ENCODE measurements at regions not wholly inside any gene's neighbourhood (a gene's known extent, or its start where the extent isn't known, plus 50 kb on each side); places are given as distances from the start of the nearest gene placed in this dataset.

GRCh38 chrY:8629636-8630035 lies 707.6 kb upstream of the TSPY4 start:
- intact Hi-C loops (cut with DNase I, micrococcal nuclease): no loop called here
- H3K4me3 ChIP-seq: no peak overlapping the region
- H3K4me1 ChIP-seq (ENCODE audit: low read depth): no peaks in the 10 kb centered on the region
- no peak for ATAC-seq
- no peak for TF ChIP-seq CTCF (IDR thresholded peaks at IDR 0.05)
- no peaks in the 10 kb centered on the region for H3K36me3 ChIP-seq (ENCODE audit: low read depth)
- H3K9me3 ChIP-seq: no peaks in the 10 kb centered on the region
- DNase-seq: no peak

GRCh38 chrY:8638111-8638510 lies 699.2 kb upstream of the TSPY4 start:
- Histone ChIP-seq H3K4me1 (ENCODE audit: low read depth) (no peaks in the 10 kb centered on the region), H3K36me3 (ENCODE audit: low read depth) (no peaks in the 10 kb centered on the region), H3K4me3 (no peak overlapping the region), H3K9me3 (no peaks in the 10 kb centered on the region)
- no peak for TF ChIP-seq CTCF (IDR thresholded peaks at IDR 0.05)
- ATAC-seq (no peak), DNase-seq (no peak)
- intact Hi-C loops (cut with DNase I, micrococcal nuclease): no loop called here

- no peak for TF ChIP-seq CTCF (IDR thresholded peaks at IDR 0.05)
Observed at GRCh38 chrY:8644926-8645325, 692.3 kb upstream of the TSPY4 start.

GRCh38 chrY:8652445-8652844 lies 684.8 kb upstream of the TSPY4 start:
- DNase-seq: no peak

More at GRCh38 chrY:8644926-8645325, 692.3 kb upstream of the TSPY4 start:
- no peaks in the 10 kb centered on the region for H3K36me3 ChIP-seq (ENCODE audit: low read depth)
- H3K9me3 ChIP-seq: no peaks in the 10 kb centered on the region
- H3K4me1 ChIP-seq (ENCODE audit: low read depth): no peaks in the 10 kb centered on the region
- DNase-seq (no peak), ATAC-seq (no peak)
- intact Hi-C loops (cut with DNase I, micrococcal nuclease): no loop called here
- no peak overlapping the region for H3K4me3 ChIP-seq

GRCh38 chrY:8655017-8655416 lies 682.2 kb upstream of the TSPY4 start:
- intact Hi-C loops (cut with DNase I, micrococcal nuclease): no loop called here
- Histone ChIP-seq H3K9me3 (no peaks in the 10 kb centered on the region), H3K36me3 (ENCODE audit: low read depth) (no peaks in the 10 kb centered on the region), H3K4me3 (no peak overlapping the region), H3K4me1 (ENCODE audit: low read depth) (no peaks in the 10 kb centered on the region)
- DNase-seq (no peak), ATAC-seq (no peak)
- no peak for TF ChIP-seq CTCF (IDR thresholded peaks at IDR 0.05)

More at GRCh38 chrY:8652445-8652844, 684.8 kb upstream of the TSPY4 start:
- ATAC-seq: no peak
- Histone ChIP-seq H3K4me1 (ENCODE audit: low read depth) (no peaks in the 10 kb centered on the region), H3K4me3 (no peak overlapping the region), H3K36me3 (ENCODE audit: low read depth) (no peaks in the 10 kb centered on the region), H3K9me3 (no peaks in the 10 kb centered on the region)
- intact Hi-C loops (cut with DNase I, micrococcal nuclease): no loop called here
- TF ChIP-seq CTCF (IDR thresholded peaks at IDR 0.05): no peak

- H3K9me3 ChIP-seq: no peaks in the 10 kb centered on the region
- H3K4me1 ChIP-seq (ENCODE audit: low read depth): no peaks in the 10 kb centered on the region
- ATAC-seq (no peak), DNase-seq (no peak)
- H3K4me3 ChIP-seq: no peak overlapping the region
- TF ChIP-seq CTCF (IDR thresholded peaks at IDR 0.05): no peak
- intact Hi-C loops (cut with DNase I, micrococcal nuclease): no loop called here
- H3K36me3 ChIP-seq (ENCODE audit: low read depth): no peaks in the 10 kb centered on the region
Observed at GRCh38 chrY:8656101-8656500, 681.2 kb upstream of the TSPY4 start.
